ENCODE measurements at regions not wholly inside any gene's neighbourhood (a gene's known extent, or its start where the extent isn't known, plus 50 kb on each side); places are given as distances from the start of the nearest gene placed in this dataset.

DNA sequence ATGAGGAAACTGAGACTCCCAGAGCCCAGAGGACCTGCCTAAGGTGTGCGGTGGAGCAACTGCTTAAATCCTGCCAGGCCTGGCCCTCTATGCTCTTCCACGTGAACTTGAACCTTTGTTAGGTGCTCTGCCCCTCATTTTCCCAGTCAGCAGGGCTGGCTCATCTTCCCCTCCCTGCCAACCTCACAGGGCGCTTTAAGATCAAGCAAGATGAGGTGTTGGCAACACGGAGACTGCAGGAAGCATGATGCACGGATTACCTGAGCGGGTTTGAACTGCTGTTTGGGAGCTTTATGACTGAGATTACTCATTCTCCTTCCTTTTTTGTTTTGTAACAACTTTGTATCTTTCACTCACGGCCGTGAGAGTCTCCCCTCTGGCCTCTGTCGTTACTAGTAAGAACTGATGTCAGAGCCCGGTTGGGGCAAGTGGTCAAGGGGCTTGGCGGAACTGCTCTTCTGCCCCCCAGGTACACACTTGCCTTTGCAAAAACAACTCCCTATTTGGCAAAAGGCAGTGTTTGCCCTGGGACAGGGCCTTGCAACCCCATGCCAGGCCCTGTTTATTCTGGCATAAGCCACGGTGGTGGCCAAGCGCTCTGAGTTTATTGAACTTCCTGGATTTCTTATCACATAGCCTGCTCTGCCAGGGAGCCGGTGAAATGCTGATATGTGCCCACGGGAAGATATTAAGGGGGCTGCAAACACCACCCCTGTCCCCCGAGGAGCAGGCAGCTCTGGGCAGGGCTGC lies 127.8 kb downstream of the INHBB start:
- DNase-seq (ENCODE audit: low read depth in 2 of 3, low spot score in 2 of 3) = no peak

DNA sequence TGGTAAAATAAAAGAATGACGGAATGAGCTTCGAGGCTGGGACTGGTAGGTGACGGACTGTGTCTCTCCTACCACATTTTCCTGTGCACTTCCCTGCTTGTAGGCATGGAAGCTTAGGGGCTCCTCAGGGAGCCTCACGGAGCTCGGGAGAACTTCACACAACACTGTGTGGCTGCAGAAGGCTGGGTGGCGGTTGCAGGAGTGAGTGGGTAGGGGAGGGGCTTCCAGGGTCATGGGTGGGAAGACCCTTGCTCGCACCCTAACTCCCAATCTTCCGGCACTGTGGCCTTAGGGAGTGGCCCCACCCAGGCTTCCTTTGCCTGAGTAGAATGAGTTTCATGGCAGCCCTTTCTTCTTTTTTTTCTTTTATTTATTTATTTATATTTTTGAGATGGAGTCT lies 128.6 kb downstream of the INHBB start:
- no peak for DNase-seq (ENCODE audit: low read depth in 2 of 3, low spot score in 2 of 3)

DNA sequence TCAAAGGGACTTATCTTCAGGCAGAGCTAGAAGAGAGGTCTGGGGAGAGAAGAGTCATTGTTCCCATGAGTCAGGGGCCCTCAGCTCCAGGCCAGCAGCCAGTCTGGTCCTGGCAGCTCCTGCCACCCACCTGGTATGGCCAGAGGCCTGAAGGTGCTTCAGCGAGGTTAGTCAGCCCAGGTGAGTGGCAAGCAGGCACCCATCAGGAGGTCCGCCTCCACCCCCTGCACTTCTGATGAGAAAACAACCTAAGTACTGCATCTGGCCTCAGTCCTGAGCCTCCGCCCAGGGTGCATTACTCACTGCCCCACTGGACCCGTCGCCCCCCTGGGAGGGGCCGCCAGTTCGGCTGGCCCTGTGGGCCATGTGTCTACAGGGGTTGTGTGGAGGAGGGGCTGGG lies 130.2 kb downstream of the INHBB start:
- no peak for DNase-seq (ENCODE audit: low read depth in 2 of 3, low spot score in 2 of 3)

DNA sequence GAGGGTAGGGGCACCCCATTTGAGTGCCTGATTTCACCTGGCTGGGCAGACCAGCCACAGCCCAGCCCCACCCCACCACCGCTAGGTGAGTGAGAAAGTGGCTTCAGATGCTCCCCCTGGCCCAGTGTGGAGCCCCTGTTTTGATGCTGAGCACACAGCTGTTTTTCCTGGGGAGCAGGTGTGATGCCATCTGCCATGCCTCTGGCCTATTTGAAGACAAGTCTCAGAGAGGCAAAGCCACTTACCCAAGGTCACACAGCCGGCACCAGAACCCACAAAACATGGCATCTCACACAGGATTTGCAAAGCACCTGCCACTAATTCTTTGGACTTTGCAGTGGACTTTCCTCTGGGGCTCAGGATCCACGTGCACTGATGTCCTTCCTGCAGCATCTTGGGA lies 131.3 kb downstream of the INHBB start:
- DNase-seq (ENCODE audit: low read depth in 2 of 3, low spot score in 2 of 3) = no peak

DNA sequence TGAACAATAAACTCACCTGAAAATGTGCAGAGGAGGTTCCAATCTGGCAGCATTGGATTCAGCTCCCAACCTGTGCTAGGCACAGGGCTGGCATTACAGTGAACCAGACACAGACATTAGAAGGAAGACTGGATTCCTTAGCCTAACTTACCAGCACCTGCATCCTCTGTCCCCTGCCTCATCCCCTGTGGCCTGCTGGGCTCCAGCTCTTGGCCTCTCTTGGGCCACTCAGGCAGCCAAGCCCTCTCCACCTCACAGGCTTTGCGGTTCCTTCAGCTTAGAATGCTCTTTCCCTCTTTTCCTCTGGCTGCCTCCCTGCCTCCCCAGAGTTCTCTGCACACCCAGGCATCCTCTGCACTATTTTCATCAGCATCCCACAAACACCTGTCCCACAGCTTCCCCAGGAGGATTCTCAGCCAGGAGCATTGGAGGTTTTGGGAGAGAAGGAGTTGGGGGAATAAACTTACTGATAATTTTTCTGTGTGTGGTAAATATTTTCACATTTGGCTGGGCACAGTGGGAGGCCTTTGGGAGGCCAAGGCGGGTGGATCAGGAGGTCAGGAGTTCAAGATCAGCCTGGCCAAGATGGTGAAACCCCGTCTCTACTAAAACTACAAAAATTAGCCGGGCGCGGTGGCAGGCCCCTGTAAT lies 132.0 kb downstream of the INHBB start:
- no peak for DNase-seq (ENCODE audit: low read depth in 2 of 3, low spot score in 2 of 3)

DNA sequence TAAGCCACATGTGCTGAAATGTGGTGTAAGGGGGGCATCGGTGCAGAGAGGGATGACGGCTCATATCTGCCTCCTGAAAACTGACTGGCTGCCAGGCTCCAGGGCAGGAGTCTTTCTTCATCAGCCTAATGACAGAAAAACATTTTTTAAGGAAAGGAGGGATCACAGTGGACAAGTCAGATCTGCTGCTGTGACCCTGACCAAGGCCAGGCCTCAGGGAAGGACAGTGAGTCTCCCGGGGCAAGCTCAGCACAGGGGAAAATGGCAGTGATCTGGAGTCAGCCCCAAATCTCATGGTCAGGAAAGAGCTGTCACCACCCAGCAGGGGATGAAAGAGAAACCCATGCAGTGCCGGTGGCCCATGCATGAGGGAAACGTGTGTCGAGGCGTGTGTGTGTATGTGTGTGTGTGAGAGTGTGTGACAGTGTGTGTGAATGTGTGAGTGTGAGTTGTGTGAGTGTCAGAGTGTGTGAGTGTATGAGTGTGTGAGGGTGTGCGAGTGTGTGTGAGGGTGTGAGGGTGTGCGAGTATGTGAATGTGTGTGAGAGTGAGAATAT lies 134.5 kb downstream of the INHBB start:
- DNase-seq (ENCODE audit: low read depth in 2 of 3, low spot score in 2 of 3) = no peak

DNA sequence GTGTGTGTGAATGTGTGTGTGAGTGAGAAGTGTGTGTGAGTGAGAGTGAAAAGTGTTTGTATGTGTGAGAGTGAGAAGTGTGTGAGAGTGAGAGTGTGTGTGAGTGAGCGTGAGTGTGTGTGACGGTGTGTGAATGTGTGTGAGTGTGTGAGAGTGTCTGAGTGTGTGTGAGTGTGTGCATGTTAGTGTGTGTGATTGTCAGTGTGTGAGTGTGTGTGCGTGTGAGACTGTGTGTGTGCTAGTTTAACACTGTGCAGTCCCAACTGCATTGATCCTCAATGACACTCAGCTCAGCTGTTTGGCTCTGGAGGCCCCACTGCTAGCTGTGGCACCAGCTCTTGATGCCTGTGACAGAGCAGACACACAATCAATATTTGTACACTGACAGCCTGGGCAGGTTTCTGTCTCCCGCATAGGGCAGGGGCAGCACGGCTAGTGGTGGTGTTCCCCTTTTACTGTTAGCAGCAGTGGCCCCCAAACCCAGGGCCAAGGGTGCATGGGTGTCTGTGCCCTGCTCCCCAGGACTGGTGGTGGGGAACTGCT lies 135.0 kb downstream of the INHBB start:
- no peak for DNase-seq (ENCODE audit: low read depth in 2 of 3, low spot score in 2 of 3)

DNA sequence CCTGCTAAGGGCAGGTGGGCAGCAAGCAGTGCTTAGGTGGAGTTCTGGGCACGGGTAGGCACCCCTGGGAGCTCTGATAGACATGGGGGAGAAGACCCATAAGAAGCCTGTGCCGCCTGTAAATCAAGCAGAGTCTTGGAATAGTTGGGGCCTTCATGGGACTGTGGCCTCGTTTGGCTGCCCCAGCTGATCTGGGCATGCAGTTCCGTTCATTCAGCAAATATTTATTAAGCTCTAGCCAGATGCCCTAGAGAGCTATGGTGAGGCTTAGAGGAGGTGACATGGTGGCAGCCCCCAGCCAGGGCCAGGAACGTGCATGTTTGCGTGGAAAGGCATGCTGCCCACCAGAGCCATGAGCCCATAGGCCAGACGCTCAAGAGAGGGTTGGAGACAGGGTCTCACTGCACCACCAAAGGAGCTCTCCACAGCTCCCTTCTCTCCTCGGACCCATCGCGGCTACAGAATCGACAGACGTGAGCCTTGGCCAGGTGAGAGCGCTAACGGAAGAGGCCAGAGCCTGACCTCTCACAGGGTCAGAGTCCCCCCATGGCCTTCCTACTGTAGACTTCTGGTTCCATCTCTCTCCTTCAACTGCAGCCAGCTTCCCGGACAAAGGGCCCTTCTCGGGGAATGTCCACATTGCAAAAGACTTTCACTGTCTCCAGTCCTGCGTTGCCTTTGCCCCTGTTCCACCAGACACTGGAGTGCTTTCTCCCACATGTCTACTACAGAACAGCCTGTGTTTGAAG lies 135.7 kb downstream of the INHBB start:
- no peak for DNase-seq (ENCODE audit: low read depth in 2 of 3, low spot score in 2 of 3)

DNA sequence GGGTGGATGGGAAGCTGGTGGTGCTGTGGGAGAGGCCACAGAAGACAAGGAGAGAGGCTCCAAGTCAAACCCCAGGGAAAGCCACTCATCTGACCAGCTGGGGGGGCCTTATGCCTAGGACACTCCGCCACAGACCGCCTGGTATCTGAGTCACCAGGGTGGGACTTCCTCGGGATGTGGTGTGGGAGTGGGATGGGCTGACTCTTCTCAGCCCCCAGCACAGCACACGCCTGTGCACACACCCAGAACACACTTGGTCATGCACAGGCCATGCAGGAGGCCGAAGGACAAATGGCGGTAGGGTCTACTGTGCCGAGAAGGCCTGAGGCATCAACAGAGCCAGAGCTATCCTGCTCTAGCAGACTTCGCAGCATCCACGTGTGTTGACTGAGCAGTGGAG lies 136.4 kb downstream of the INHBB start:
- DNase-seq (ENCODE audit: low read depth in 2 of 3, low spot score in 2 of 3) = no peak

DNA sequence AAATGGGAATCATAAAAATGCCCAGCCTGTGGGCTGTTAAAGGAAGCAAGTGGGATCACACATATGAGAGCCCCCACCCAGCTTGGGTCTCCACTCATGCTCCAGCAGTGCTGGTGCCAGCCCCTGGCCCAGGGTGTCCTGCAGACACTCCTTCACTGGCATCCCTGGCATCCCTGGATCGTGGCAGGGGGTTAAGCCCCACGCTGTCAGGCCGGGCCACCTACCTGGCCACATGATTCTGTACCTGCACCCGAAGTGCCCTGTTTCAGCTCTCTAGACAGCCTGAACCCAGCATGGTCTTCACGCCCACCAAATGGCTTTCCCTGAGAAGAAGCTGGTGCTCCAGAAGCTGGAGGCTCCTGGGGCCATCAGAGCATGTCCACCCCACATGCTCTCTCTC lies 137.4 kb downstream of the INHBB start:
- no peak for DNase-seq (ENCODE audit: low read depth in 2 of 3, low spot score in 2 of 3)

DNA sequence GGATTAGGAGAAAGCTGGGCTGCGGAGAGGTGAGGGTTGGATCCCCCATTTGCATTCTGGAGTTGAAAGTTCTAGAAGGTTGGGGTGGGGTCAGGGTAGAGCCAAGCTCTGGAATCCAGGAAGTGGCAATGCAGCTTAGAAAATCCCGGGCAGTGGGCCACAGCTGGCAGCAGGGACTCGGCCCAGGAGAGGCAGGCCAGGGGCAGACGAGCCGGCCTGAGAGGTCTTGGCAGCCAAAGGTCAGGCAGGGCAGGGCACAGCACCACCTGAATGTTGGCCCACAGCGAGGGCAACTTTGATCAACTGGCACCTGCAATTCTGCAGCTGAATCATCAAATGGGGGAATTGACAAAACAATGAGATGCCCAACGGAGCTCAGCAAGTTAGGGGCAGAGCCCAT lies 139.2 kb downstream of the INHBB start:
- no peak for DNase-seq (ENCODE audit: low read depth in 2 of 3, low spot score in 2 of 3)

DNA sequence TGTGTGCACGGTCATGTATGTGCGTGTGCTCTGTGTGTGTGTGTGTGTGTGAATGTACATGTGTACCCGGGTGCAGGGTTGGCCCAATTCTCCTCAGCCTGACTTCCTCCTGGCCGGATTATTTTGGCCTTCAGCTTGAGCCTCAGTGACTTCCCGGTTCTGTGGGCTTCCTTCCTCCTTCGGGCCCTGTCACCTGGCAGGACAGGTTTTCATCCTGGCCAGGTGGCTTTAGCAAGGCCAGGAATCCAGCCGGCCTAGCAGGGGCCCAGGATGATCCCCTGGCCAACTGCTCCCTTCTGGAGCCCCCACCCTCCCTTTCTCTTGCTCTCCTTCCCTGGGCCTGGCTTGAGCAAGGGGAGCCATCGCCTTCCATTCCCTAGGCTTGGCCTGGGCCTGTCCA lies 140.5 kb downstream of the INHBB start:
- no peak for DNase-seq (ENCODE audit: low read depth in 2 of 3, low spot score in 2 of 3)

DNA sequence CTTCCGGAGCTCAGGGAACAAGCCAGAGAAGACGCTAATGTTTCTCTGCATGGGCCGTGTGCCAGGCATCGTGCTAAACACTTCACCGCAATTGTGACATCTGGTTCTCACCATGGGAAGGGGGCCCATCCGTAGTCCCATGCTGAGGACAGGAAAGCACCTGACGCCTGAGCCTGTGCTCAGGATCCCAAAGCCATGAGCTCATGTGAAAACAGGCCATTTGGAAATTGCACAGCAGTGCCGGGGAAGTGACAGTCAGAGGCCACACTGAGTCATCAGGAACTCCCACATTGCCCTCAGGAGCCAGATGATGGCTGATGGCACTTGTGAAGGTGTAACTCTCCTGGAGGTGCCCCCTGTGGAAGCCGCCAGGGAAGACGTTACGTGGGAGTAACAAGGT lies 141.0 kb downstream of the INHBB start:
- DNase-seq (ENCODE audit: low read depth in 2 of 3, low spot score in 2 of 3) = no peak

DNA sequence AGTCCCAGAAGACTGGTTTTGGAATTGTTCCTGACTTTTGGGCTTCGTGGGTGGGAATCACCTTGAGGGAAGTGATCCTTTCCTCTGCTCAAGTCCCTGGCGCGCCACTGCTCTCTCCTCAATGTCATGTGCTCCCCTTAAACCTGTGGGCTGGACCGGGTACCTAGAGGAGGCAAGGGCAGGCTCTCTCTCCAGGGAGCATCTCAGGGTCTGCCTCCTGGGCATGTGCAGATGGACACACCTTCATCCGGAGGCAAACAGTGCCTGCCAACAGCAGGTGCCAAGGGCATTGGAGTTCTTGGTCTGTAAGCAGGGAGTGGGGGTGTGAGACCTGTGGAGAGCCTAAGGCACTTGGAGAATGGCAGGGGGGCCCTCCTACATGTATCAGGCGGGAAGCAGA lies 142.6 kb downstream of the INHBB start:
- no peak for DNase-seq (ENCODE audit: low read depth in 2 of 3, low spot score in 2 of 3)

DNA sequence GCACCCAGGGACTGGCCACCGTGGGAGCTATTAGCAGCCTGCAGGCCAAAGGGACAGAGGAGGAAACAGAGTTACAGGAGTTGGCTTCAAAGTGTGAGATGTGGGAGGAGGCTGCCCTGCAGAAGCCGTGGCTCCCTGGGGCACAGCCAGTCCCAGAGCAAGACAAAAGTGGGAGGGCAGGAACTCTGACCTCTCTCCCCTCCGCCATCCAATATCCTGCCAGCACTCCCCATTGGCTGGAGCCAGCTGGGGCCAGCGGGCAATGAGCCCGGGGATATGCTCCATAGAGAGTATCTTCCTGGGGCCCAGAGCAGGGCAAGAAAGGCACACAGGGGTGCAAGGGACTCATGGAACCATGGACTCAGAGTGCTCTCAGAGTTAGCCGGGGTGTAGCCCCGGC lies 143.1 kb downstream of the INHBB start:
- no peak for DNase-seq (ENCODE audit: low read depth in 2 of 3, low spot score in 2 of 3)

DNA sequence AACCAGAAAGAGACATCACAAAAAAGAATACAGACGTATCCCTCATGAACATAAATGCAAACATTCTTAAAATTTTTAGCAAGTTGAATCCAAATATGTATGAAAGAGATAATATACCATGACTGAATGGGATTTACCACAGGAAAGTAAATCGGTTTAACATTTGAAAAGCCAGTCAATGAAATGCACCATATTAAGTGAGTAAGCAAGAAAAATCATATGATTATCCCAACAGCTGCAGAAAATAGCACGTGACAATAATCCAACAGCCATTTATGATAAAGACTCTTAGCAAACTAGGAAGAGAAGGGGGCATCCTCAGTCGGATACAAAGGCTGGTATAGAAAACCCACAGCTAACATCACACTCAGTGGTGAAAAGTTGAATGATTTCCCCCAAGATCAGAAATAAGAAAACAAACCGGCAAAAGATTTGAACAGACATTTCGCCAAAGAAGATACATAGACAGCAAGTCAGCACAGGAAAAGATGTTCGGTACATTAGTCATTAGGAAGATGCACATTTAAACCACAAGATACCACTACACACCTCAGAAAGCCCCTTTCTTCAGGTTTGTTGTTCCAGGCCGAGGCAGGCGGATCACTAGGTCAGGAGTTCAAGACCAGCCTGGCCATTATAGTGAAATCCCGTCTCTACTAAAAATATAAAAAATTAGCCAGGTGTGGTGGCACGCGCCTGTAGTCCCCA lies 144.3 kb downstream of the INHBB start:
- DNase-seq (ENCODE audit: low read depth in 2 of 3, low spot score in 2 of 3) = no peak

DNA sequence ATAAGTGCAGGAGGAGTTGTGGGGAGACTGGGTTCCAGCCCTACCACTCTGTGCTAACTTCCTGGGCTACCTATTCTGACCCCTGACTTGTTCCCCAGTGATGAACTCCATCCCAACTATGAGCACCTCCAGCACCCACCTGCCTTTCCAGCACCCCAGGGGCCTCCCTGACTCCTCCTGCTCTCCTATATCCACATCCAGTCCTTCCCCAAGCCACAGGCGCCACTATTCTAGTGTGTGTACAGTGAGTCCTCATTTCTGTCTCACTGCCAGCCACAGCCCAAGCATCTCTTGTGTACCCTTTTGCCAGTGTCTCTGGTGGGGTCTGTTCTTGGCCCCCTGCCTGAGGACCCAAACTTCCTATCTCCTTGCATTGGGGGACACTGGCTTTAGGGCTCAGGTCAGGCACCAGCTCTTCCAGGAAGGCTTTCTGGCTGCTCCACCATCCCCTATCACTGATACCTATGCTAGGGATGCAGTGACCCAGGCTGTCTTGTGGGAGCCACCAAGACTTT lies 145.2 kb downstream of the INHBB start:
- no peak for DNase-seq (ENCODE audit: low read depth in 2 of 3, low spot score in 2 of 3)

DNA sequence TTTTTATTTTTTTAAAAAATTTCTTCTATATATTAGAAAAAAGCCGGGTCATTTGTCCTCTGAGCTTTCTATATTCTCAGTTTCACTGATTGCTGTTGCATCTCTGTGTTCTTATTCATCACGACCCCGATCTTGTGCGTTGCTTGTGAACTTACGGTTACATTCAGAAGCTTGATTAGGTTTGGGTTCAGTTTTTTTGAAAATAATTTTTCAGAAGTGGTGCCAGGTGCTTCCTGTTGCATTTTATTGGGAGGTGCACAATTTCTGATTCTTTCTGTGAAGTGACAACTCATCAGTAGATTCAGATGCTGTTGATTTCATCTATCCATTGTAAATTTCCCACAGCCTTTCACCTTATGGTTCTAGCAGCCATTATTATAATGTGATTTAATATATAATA lies 147.3 kb downstream of the INHBB start:
- DNase-seq (ENCODE audit: low read depth in 2 of 3, low spot score in 2 of 3) = no peak

DNA sequence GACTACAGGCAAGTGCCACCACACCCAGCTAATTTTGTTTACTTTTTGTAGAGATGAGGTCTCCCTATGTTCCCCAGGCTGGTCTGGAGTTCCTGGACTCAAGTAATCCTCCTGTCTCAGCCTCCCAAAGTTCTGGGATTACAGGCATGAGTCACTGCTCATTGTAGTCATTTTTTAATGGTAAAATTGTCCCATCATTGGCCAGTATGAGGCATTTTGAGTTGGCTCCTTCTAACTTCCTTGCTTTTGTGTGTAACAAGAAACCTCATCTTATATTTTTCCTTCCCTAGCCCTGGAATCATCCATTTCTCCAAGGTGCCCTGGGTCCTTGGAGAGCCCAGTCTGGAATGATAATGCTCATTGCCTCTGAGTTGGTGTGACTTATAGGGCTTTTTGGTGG lies 148.5 kb downstream of the INHBB start:
- DNase-seq (ENCODE audit: low read depth in 2 of 3, low spot score in 2 of 3) = no peak

DNA sequence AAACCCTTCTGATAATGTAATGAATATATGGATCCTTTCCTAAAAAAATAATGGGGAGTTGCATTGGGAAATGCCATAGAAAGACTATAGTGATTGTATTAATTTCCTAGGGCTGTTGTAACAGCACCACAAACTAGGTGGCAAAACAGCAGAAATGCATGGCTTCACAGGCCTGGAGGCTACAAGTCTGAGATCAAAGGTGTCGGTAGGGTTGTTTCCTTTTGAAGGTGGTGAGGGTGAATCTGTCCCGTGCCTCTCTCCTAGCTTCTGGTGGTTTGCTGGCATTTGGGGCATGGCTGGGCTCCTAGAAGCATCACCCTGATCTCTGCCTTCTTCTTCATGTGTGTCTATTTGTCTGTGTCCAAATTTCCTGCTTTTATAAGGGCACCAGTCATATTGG lies 149.7 kb downstream of the INHBB start:
- no peak for DNase-seq (ENCODE audit: low read depth in 2 of 3, low spot score in 2 of 3)

DNA sequence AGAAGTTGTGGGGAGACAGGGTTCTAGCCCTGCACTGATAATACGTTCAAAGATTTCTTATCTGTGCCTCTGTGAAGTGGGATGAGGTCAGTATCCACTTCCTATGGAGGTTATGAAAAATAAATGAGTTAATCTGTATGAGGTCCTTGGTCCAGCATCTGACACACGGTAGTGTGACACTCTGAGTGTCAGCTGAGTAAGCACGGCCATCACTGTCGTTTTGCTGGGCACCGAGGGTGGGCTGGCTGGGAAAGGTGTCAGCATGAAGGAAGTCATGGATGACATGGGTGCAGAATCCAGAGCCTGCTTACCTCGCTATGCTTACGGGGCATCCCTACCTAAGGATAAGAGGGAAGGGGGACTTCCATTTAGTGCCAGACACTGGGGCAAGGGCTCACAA lies 150.3 kb downstream of the INHBB start:
- DNase-seq (ENCODE audit: low read depth in 2 of 3, low spot score in 2 of 3) = no peak

Data from activated CD8-positive, alpha-beta memory T cell treated with anti-CD3 and anti-CD28 coated beads for 48 hours (primary cell).